Activated CD4-positive, alpha-beta T cell treated with anti-CD3 and anti-CD28 coated beads, Interleukin-2, amount 50 U/mL, for 24 hours (primary cell): ENCODE measurements at regions not wholly inside any gene's neighbourhood (a gene's known extent, or its start where the extent isn't known, plus 50 kb on each side); places are given as distances from the start of the nearest gene placed in this dataset.
"Not testable (repeated sequence)": the region's sequence is repeated elsewhere in the genome, so short reads cannot be mapped to it uniquely, and the experiment has no call there.

Experiments
- DNase-seq, 2 donors: peaks; one replicate each; pipeline ENCODE4 v3.0.0-alpha.2; 2020; ENCODE audit warnings: low read depth in 1 of 2, low spot score in 1 of 2

GRCh38 chr5:87132696-87133095 lies 135.0 kb upstream of the RASA1 start:
- no peak for DNase-seq

GRCh38 chr5:87134513-87134912 lies 133.2 kb upstream of the RASA1 start:
- not testable (repeated sequence) for DNase-seq

GRCh38 chr5:87136096-87136495 lies 131.6 kb upstream of the RASA1 start:
- DNase-seq, result no peak

- no peak for DNase-seq
Observed at GRCh38 chr5:87136733-87137132, 130.9 kb upstream of the RASA1 start.

- no peak for DNase-seq
Observed at GRCh38 chr5:87137283-87137682, 130.4 kb upstream of the RASA1 start.

- DNase-seq, result no peak
Observed at GRCh38 chr5:87138091-87138805, 129.4 kb upstream of the RASA1 start.

GRCh38 chr5:87139795-87140194 lies 127.9 kb upstream of the RASA1 start:
- no peak for DNase-seq

- DNase-seq, result no peak
Observed at GRCh38 chr5:87141544-87141943, 126.1 kb upstream of the RASA1 start.

GRCh38 chr5:87145853-87146252 lies 121.8 kb upstream of the RASA1 start:
- not testable (repeated sequence) for DNase-seq

- DNase-seq, result no peak
Observed at GRCh38 chr5:87147441-87147840, 120.2 kb upstream of the RASA1 start.

GRCh38 chr5:87150630-87151029 lies 117.1 kb upstream of the RASA1 start:
- no peak for DNase-seq

- DNase-seq, result no peak
Observed at GRCh38 chr5:87151547-87151946, 116.1 kb upstream of the RASA1 start.

GRCh38 chr5:87152886-87153285 lies 114.8 kb upstream of the RASA1 start:
- DNase-seq, result no peak

GRCh38 chr5:87154191-87154590 lies 113.5 kb upstream of the RASA1 start:
- DNase-seq, result no peak

- no peak for DNase-seq
Observed at GRCh38 chr5:87155106-87155505, 112.6 kb upstream of the RASA1 start.

GRCh38 chr5:87156631-87157030 lies 111.1 kb upstream of the RASA1 start:
- DNase-seq, result no peak

GRCh38 chr5:87164409-87164808 lies 103.3 kb upstream of the RASA1 start:
- no peak for DNase-seq

- DNase-seq, result no peak
Observed at GRCh38 chr5:87169300-87169991, 98.2 kb upstream of the RASA1 start.

- no peak for DNase-seq
Observed at GRCh38 chr5:87170799-87171198, 96.9 kb upstream of the RASA1 start.

- DNase-seq, result no peak
Observed at GRCh38 chr5:87182649-87183048, 85.0 kb upstream of the RASA1 start.

GRCh38 chr5:87183896-87184295 lies 83.8 kb upstream of the RASA1 start:
- no peak for DNase-seq

GRCh38 chr5:87184605-87185004 lies 83.1 kb upstream of the RASA1 start:
- no peak for DNase-seq

GRCh38 chr5:87185838-87186237 lies 81.8 kb upstream of the RASA1 start:
- no peak for DNase-seq
